ENCODE measurements at regions not wholly inside any gene's neighbourhood (a gene's known extent, or its start where the extent isn't known, plus 50 kb on each side); places are given as distances from the start of the nearest gene placed in this dataset.

DNA sequence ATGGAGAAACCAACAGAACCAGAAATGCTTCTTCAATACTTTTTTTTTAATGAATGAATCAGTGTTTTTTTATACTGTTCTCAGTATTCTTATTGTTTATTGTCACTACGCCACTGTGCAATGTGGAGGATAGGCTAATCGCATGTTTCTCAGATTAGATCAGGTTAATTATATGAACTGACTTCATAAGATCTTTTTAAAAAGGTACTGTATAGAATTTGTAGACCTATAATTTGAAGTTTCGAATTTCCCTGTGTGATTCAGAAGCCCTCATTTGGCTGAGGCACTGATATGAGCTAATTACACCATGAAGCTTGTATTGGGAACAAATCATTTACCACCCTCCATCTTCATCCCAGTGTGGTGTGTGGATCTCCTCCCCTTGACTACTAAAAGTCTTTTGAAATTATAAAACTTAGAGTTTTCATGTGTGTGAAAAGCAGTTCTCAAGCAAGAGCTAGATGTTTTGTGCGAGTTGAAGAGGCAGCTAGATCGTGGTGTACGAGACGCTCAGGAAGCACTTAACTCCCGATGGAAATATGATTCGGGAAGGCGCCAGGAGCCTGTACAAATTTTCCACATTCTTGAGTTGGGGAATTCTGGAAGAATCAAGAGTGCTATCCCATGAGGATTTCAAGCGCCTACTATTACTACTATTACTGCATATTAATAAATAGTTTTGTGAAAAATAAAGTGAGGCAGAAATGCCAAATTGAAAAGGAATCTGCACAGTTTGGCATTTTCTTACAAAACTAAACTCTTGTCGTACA is 52.1 kb upstream of the KCNE2 start:
- DNase-seq (ENCODE audit: low read depth in 3 of 3, low spot score in 2 of 3): no peak

GRCh38 chr21:34313116-34313515 is 50.7 kb upstream of the KCNE2 start:
- DNase-seq (ENCODE audit: low read depth in 3 of 3, low spot score in 2 of 3): no peak

Data from right renal cortex interstitium (tissue), 3 donors.